Endothelial cell of umbilical vein (primary cell): ENCODE measurements at regions not wholly inside any gene's neighbourhood (a gene's known extent, or its start where the extent isn't known, plus 50 kb on each side); places are given as distances from the start of the nearest gene placed in this dataset.

Experiments
- BruUV-seq: library from RNA; stranded (reverse); fragments of 400-500 nt; replicated peaks from 2 replicates; lab custom pipeline; 2021; lab: Mats Ljungman, UMichigan
- CTCF ChIA-PET: fragments of 300-600, 350-600 bp; sonication (Branson Sonifier 250); formaldehyde crosslinking; loops from one replicate; lab custom pipeline; 2021; ENCODE audit warnings: antibody characterized with exemption, inconsistent platforms; lab: Charles Lee
- POLR2A ChIA-PET: fragments of 300-600, 350-600 bp; sonication (Branson Sonifier 250); formaldehyde crosslinking; loops from one replicate; lab custom pipeline; 2021; ENCODE audit warnings: antibody characterized with exemption, inconsistent platforms; lab: Charles Lee
- DNase-seq: peaks from one replicate; pipeline ENCODE4 v3.0.0-alpha.2; 2011; ENCODE audit warnings: low read depth, low spot score
- FAIRE-seq: peaks from 2 replicates; lab custom pipeline; 2011; peaks lifted over from hg19 to GRCh38; lab: Jason Lieb, UNC
- H2AFZ ChIP-seq: 2 replicates; pipeline ENCODE4 v1.6.0; 2012; ENCODE audit warnings: low read depth, low read length, control low read depth, inconsistent platforms
- H3K27ac ChIP-seq: 2 replicates; pipeline ENCODE4 v1.5.1; 2011; ENCODE audit warnings: low read depth, mild to moderate bottlenecking, control low read depth, low read length, moderate library complexity; ENCODE audit not compliant: insufficient read depth
- H3K27me3 ChIP-seq, 2 experiments: 2 replicates each; pipeline versions ENCODE4 v1.6.0 to v1.6.1; 2011; ENCODE audit warnings: low read length in 2 of 2, mixed read lengths in 1 of 2; ENCODE audit not compliant: control insufficient read depth in 2 of 2, insufficient read depth in 2 of 2
- H3K36me3 ChIP-seq, 2 experiments: 2 replicates in 1 of 2; 3 replicates in 1 of 2; pipeline ENCODE4 v1.5.1; 2011; ENCODE audit warnings: low read length in 2 of 2, mild to moderate bottlenecking in 1 of 2, moderate library complexity in 1 of 2; ENCODE audit not compliant: control insufficient read depth in 2 of 2, insufficient read depth in 2 of 2; ENCODE audit errors: extremely low read depth in 1 of 2
- H3K4me1 ChIP-seq: 3 replicates; pipeline ENCODE4 v1.5.1; 2011; ENCODE audit warnings: mild to moderate bottlenecking, low read length; ENCODE audit not compliant: control insufficient read depth, insufficient read depth; ENCODE audit errors: extremely low read depth
- H3K4me2 ChIP-seq: 2 replicates; pipeline ENCODE4 v1.6.1; 2011; ENCODE audit warnings: low read length, control low read depth, mixed read lengths; ENCODE audit not compliant: insufficient read depth
- H3K4me3 ChIP-seq, 3 experiments: fragments of 200-600 bp in 1 of 3; sonication (generic), shearing (Covaris generic) in 1 of 3; replicated peaks in 1 of 3; 2 replicates each; pipeline ENCODE4 v1.5.1; 2011 to 2016; ENCODE audit warnings: control low read depth in 3 of 3, low read length in 3 of 3, mild to moderate bottlenecking in 2 of 3, inconsistent platforms in 1 of 3, low read depth in 1 of 3, moderate library complexity in 1 of 3; ENCODE audit not compliant: insufficient read depth in 1 of 3
- H3K79me2 ChIP-seq: 2 replicates; pipeline ENCODE4 v1.6.0; 2012; ENCODE audit warnings: low read length, inconsistent platforms; ENCODE audit not compliant: control insufficient read depth, insufficient read depth
- H3K9ac ChIP-seq: replicated peaks from 2 replicates; pipeline ENCODE3; 2011; ENCODE audit warnings: low read length, control low read depth; ENCODE audit not compliant: insufficient read depth; ENCODE audit errors: extremely low read depth
- H3K9me1 ChIP-seq: replicated peaks from 3 replicates; pipeline ENCODE4 v1.6.0; 2011; ENCODE audit warnings: mild to moderate bottlenecking, low read length; ENCODE audit not compliant: control insufficient read depth, insufficient read depth; ENCODE audit errors: extremely low read depth
- H3K9me3 ChIP-seq: replicated peaks from 2 replicates; pipeline ENCODE4 v1.5.1; 2012; ENCODE audit warnings: low read length, inconsistent platforms; ENCODE audit not compliant: control insufficient read depth, insufficient read depth
- H4K20me1 ChIP-seq: replicated peaks from 2 replicates; pipeline ENCODE3; 2011; ENCODE audit warnings: mild to moderate bottlenecking, low read length; ENCODE audit not compliant: control insufficient read depth, insufficient read depth; ENCODE audit errors: extremely low read depth
- EZH2 ChIP-seq: IDR thresholded peaks from 2 replicates; pipeline ENCODE4 v1.6.1; 2012; ENCODE audit warnings: borderline replicate concordance, low read depth, mild to moderate bottlenecking, moderate library complexity, low read length, inconsistent platforms; ENCODE audit not compliant: severe bottlenecking
- FOS ChIP-seq: IDR thresholded peaks from 2 replicates; pipeline ENCODE4 v1.6.1; 2011; ENCODE audit warnings: mild to moderate bottlenecking, low read length, moderate library complexity, borderline replicate concordance; ENCODE audit not compliant: insufficient read depth
- GATA2 ChIP-seq: IDR thresholded peaks from 2 replicates; pipeline ENCODE4 v1.7.0; 2011; ENCODE audit warnings: low read depth, mild to moderate bottlenecking, moderate library complexity, mixed read lengths, low read length; ENCODE audit not compliant: insufficient read length, insufficient read depth
- JUN ChIP-seq: IDR thresholded peaks from 2 replicates; pipeline ENCODE4 v1.6.1; 2011; ENCODE audit warnings: borderline replicate concordance, low read depth; ENCODE audit not compliant: insufficient read length, insufficient read depth
- MYC ChIP-seq: IDR thresholded peaks from one replicate; pipeline ENCODE4 v1.6.1; 2011; ENCODE audit warnings: mild to moderate bottlenecking, low read depth, low read length
- POLR2A ChIP-seq: IDR thresholded peaks from 2 replicates; pipeline ENCODE4 v1.6.1; 2012; ENCODE audit warnings: low read depth, mild to moderate bottlenecking, control low read depth, low read length
- POLR2AphosphoS5 ChIP-seq: IDR thresholded peaks from 2 replicates; pipeline ENCODE4 v1.6.1; 2012; ENCODE audit warnings: low read depth, mild to moderate bottlenecking, control low read depth, low read length, moderate library complexity; ENCODE audit not compliant: insufficient read depth
- dilution Hi-C: fragments of 300-500 bp; cut with MboI; formaldehyde crosslinking; loops from one replicate; pipeline ENCODE4 v1.15.0; 2019; ENCODE audit warnings: low sequenced_read_pairs; ENCODE audit not compliant: extremely low pct_ligation_motif_present
- intact Hi-C: fragments of 100-400 bp; cut with micrococcal nuclease; formaldehyde crosslinking; loops from one replicate; pipeline ENCODE4 v1.10.0; 2022
- TF ChIP-seq, protein P1 (sequence below): IDR thresholded peaks from 2 replicates; pipeline ENCODE4 v1.6.1; 2011; ENCODE audit not compliant: insufficient read depth, insufficient read length
- TF ChIP-seq, protein P2 (sequence below), 2 donors: IDR thresholded peaks; 1 replicate in 1 of 2; 2 replicates in 1 of 2; pipeline ENCODE4 v1.5.1; 2011; ENCODE audit warnings: low read length in 2 of 2, mild to moderate bottlenecking in 2 of 2, moderate library complexity in 2 of 2, control low read depth in 1 of 2, inconsistent platforms in 1 of 2, low read depth in 1 of 2; ENCODE audit not compliant: insufficient read depth in 1 of 2; ENCODE audit errors: extremely low read depth in 1 of 2

GRCh38 chr2:5145801-5146200 lies 546.4 kb upstream of the SOX11 start:
- Histone ChIP-seq H2AFZ (no peak overlapping the region), H3K9me3 (no peaks in the 10 kb centered on the region), H3K27ac (no peak overlapping the region), H3K79me2 (no peaks in the 10 kb centered on the region), H3K27me3 (no peaks in the 10 kb centered on the region), H3K4me1 (no peaks in the 10 kb centered on the region), H3K9ac (no peak overlapping the region), H3K4me3 (no peak overlapping the region), H3K9me1 (no peaks in the 10 kb centered on the region), H4K20me1 (no peaks in the 10 kb centered on the region), H3K4me2 (no peak overlapping the region), H3K36me3 (no peaks in the 10 kb centered on the region)
- no TSS peak for BruUV-seq
- dilution Hi-C loops: no loop called here
- no peak for FAIRE-seq
- CTCF ChIA-PET: no interaction called here
- no peak for DNase-seq
- POLR2A ChIA-PET: no interaction called here
- no peak for TF ChIP-seq FOS
- no peak for TF ChIP-seq EZH2
- no peak for TF ChIP-seq MYC
- no peak for TF ChIP-seq JUN
- TF ChIP-seq POLR2AphosphoS5: no peak
- TF ChIP-seq, protein P1, sequence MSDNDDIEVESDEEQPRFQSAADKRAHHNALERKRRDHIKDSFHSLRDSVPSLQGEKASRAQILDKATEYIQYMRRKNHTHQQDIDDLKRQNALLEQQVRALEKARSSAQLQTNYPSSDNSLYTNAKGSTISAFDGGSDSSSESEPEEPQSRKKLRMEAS: no peak
- TF ChIP-seq, protein P2, sequence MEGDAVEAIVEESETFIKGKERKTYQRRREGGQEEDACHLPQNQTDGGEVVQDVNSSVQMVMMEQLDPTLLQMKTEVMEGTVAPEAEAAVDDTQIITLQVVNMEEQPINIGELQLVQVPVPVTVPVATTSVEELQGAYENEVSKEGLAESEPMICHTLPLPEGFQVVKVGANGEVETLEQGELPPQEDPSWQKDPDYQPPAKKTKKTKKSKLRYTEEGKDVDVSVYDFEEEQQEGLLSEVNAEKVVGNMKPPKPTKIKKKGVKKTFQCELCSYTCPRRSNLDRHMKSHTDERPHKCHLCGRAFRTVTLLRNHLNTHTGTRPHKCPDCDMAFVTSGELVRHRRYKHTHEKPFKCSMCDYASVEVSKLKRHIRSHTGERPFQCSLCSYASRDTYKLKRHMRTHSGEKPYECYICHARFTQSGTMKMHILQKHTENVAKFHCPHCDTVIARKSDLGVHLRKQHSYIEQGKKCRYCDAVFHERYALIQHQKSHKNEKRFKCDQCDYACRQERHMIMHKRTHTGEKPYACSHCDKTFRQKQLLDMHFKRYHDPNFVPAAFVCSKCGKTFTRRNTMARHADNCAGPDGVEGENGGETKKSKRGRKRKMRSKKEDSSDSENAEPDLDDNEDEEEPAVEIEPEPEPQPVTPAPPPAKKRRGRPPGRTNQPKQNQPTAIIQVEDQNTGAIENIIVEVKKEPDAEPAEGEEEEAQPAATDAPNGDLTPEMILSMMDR (IDR thresholded peaks at IDR 0.05; ENCODE audit: extremely low read depth in 1 of 2, insufficient read depth in 1 of 2, low read depth in 1 of 2, low read length in 2 of 2): no peak
- no peak for TF ChIP-seq GATA2
- no peak for TF ChIP-seq POLR2A
- intact Hi-C loops: no loop called here
